Activated T-cell treated with anti-CD3 and anti-CD28 coated beads, Interleukin-2, amount 50 U/mL, for 24 hours (primary cell): ENCODE measurements at regions not wholly inside any gene's neighbourhood (a gene's known extent, or its start where the extent isn't known, plus 50 kb on each side); places are given as distances from the start of the nearest gene placed in this dataset.

ENCODE experiments used
- DNase-seq: peaks from one replicate; pipeline ENCODE4 v3.0.0-alpha.2; 2020
- H3K27ac Mint-ChIP-seq: 2 replicates; pipeline ENCODE4 v1.8.0; 2020; ENCODE audit warnings: mild to moderate bottlenecking, mixed read lengths
- H3K27me3 Mint-ChIP-seq: 2 replicates; pipeline ENCODE4 v1.8.0; 2020; ENCODE audit warnings: mixed read lengths
- H3K36me3 Mint-ChIP-seq: 2 replicates; pipeline ENCODE4 v1.8.0; 2020; ENCODE audit warnings: low read depth, mixed read lengths
- H3K4me1 Mint-ChIP-seq: 2 replicates; pipeline ENCODE4 v1.8.0; 2020; ENCODE audit warnings: low read depth, mixed read lengths
- H3K4me3 Mint-ChIP-seq: 2 replicates; pipeline ENCODE4 v1.8.0; 2020; ENCODE audit warnings: mild to moderate bottlenecking, moderate library complexity, mixed read lengths
- H3K9me3 Mint-ChIP-seq: 2 replicates; pipeline ENCODE4 v1.8.0; 2020; ENCODE audit warnings: mixed read lengths

GRCh38 chr2:145771525-145771924 lies 1251.6 kb upstream of the ZEB2 start:
- no peaks in the 10 kb centered on the region for H3K9me3 Mint-ChIP-seq
- H3K27me3 Mint-ChIP-seq = no peaks in the 10 kb centered on the region
- no peak for DNase-seq
- no peaks in the 10 kb centered on the region for H3K36me3 Mint-ChIP-seq
- no peak overlapping the region for H3K4me3 Mint-ChIP-seq
- H3K27ac Mint-ChIP-seq = no peak overlapping the region
- no peaks in the 10 kb centered on the region for H3K4me1 Mint-ChIP-seq

- no peaks in the 10 kb centered on the region for H3K36me3 Mint-ChIP-seq
- H3K9me3 Mint-ChIP-seq = no peaks in the 10 kb centered on the region
- no peaks in the 10 kb centered on the region for H3K4me1 Mint-ChIP-seq
- no peak overlapping the region for H3K4me3 Mint-ChIP-seq
- no peak for DNase-seq
- H3K27ac Mint-ChIP-seq = no peak overlapping the region
- H3K27me3 Mint-ChIP-seq = no peaks in the 10 kb centered on the region
Measured at GRCh38 chr2:145769011-145769716, 1249.2 kb upstream of the ZEB2 start.

GRCh38 chr2:145765874-145766273 lies 1246.0 kb upstream of the ZEB2 start:
- no peak for DNase-seq
- Mint-ChIP-seq H3K36me3 (no peaks in the 10 kb centered on the region), H3K27me3 (no peaks in the 10 kb centered on the region), H3K4me3 (no peak overlapping the region), H3K9me3 (no peaks in the 10 kb centered on the region), H3K27ac (no peak overlapping the region), H3K4me1 (no peaks in the 10 kb centered on the region)

- DNase-seq = no peak
Measured at GRCh38 chr2:145764631-145765030, 1244.7 kb upstream of the ZEB2 start.

DNA sequence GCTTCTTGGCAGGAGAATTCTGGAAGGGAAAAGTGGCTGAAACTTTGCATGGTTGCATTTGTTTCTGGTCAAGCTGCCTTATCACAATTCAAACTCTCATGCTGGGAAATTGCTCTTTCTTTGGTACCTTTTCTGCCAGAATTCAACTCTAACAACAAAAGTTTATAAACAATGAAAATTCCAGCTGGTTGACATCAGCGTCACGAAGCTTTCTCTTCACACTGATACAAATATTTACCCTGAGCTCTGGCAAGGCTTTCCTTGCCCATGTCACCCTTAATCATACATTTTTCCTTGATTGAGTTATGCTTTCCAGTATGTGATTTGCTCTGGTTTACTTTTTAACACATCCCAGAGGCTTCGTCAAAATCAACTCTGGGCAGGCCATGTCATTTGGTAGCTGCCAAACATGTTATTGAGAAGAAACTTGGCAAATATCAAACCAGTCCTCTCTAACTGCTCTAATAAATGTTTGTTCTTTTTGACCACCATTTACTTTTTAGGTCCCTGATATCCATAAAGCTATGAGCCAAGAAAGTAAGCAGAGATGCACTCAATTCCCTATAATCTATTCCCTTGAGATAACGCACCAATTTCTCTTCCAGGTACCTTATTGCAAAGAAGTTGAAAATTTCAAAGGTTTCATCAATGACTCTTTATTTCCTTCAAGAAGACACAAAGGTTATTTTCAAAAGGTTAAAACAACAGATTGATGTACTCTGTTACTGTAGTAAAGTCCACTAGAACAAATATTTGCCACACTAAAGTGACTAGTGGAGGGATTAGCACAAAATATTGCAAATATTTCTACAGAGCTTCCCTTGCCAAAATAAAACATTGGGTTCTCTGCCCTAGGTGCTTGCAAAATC lies 1241.1 kb upstream of the ZEB2 start:
- Mint-ChIP-seq H3K4me1 (no peaks in the 10 kb centered on the region), H3K4me3 (no peak overlapping the region), H3K9me3 (no peaks in the 10 kb centered on the region), H3K27ac (no peak overlapping the region), H3K36me3 (no peaks in the 10 kb centered on the region), H3K27me3 (no peaks in the 10 kb centered on the region)
- DNase-seq = no peak

More at GRCh38 chr2:145764631-145765030, 1244.7 kb upstream of the ZEB2 start:
- no peak overlapping the region for H3K4me3 Mint-ChIP-seq
- H3K4me1 Mint-ChIP-seq = no peaks in the 10 kb centered on the region
- no peaks in the 10 kb centered on the region for H3K9me3 Mint-ChIP-seq
- no peak overlapping the region for H3K27ac Mint-ChIP-seq
- no peaks in the 10 kb centered on the region for H3K36me3 Mint-ChIP-seq
- H3K27me3 Mint-ChIP-seq = no peaks in the 10 kb centered on the region

DNA sequence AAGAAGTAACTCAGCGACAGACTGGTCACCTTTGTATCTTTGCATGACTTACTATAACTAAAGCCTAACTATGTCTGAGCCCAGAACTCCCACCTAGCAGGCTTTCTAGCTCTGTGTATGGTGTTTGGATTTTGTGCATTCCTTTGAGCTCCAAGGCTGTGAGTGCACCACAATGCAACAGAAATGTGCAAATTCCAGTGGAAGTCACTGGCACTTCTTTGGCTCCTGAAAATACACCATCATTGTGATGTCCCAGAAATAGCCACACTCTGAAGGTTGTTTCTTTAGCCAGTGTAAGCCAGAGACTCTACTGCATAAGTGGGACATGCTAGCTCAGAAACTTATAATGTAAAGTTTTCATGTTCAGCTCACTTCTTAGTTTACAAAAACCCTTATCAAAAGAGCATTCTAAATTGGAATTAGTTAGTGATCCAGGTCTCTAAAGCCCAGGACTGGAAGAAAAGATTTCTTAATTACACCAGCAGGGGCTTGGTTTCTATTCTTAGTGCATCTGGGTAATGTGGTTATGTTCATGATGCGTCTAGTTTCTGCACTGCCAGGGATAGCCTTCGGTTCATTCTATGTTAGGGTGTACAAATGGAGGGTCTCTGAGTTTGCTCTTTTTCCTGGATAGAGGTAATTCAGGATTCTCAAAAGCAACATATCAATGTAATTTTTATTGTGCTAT lies 1239.5 kb upstream of the ZEB2 start:
- Mint-ChIP-seq H3K27me3 (no peaks in the 10 kb centered on the region), H3K4me1 (no peaks in the 10 kb centered on the region), H3K4me3 (no peak overlapping the region), H3K36me3 (no peaks in the 10 kb centered on the region), H3K27ac (no peak overlapping the region), H3K9me3 (no peaks in the 10 kb centered on the region)
- no peak for DNase-seq

DNA sequence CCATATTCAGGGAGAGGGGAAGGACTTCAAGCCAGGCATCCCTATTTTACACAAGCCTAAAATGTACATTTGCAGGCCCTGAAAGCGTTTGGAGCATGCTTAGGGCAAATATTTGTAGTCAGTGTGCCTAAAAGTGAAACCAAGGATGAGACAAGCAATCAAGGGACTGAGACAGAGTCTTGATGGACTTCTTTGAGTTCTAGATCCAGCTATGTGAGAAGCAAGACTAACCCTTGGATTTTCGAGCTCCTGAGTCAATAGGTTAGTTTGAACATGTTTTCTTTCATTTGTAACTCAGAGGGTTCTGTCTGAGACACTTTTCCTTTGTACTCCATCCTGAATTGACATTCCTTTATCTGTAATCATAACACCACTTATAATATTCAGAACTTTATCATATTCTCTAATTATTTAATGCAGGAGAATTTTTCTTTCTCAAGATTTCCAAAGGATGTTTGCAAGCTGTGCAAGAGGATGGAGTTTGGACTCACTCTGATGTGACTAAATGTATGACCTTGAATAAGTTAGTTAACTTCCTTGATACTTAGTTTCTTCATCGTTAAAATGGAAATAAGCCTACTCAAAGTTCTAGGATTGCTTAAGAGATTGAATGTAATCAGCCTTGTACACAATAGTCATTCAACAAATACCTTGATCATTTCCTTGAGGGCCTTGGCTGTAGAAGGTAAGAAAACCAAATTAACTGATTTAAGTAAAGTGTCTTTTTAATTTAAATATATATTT lies 1237.8 kb upstream of the ZEB2 start:
- H3K27me3 Mint-ChIP-seq = peaks cover 3% of the 10 kb centered on the region
- H3K36me3 Mint-ChIP-seq = no peaks in the 10 kb centered on the region
- H3K27ac Mint-ChIP-seq = no peak overlapping the region
- H3K4me1 Mint-ChIP-seq = no peaks in the 10 kb centered on the region
- no peaks in the 10 kb centered on the region for H3K9me3 Mint-ChIP-seq
- DNase-seq = no peak
- H3K4me3 Mint-ChIP-seq = no peak overlapping the region

DNA sequence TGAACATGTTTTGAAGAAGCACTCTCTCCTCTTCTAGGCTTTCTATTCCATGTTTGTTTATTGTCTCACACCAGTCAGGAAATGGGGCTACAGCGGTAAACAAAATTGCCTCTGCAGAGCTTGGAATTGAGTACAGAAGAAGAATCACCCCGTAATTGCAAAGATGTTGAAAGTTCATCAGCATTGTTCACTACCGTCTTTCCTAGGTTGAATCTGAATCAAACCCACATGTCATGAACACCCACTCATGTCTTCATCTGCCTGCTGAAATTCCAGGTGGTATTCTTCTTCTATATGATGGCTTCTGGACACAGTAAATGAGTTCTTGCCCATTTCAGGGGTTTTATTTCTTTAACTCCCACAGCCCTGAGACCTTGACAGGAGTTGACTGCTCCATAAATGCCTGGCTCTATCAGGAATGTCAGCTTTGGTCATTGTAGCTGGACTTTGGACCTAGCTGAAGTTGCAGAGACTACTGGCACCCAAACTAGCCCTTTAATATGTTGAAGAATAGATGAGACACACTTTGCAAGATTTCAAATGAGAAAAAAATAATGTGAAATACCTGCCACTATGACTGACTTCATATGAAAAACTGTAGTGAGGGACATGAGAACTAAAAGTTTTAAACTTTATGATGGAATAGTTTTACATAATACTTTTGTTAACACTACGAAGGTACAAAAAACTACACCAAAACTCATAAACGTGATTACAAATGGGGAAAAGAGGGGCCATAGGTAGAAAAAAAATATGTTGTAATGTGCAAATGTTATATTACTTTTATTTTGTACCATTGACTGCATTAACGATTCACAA lies 1235.3 kb upstream of the ZEB2 start:
- H3K27ac Mint-ChIP-seq = no peak overlapping the region
- H3K27me3 Mint-ChIP-seq = peaks cover 3% of the 10 kb centered on the region
- H3K4me1 Mint-ChIP-seq = peaks cover 10% of the 10 kb centered on the region
- no peaks in the 10 kb centered on the region for H3K36me3 Mint-ChIP-seq
- H3K4me3 Mint-ChIP-seq = no peak overlapping the region
- H3K9me3 Mint-ChIP-seq = no peaks in the 10 kb centered on the region
- no peak for DNase-seq

DNA sequence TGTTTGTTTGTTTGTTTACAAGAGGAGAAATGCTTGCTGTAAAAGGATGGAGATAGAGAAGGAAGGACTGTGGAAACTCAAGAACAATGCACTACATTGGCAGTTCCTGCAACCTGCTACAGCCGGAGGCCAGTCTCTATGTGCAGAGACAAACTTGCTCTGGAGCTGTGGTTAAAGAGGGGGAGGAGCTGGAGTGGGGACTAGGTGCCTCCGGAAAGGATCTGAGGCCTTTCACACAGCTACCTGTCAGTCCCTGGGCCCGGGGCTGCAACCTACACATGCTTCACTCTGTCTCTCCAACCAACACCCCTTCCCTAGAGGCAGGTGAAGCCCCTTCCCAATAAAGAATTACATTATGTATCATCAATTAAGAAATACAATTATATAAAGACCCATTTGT lies 1234.0 kb upstream of the ZEB2 start:
- DNase-seq = no peak
- H3K4me1 Mint-ChIP-seq = peaks cover 13% of the 10 kb centered on the region
- no peaks in the 10 kb centered on the region for H3K36me3 Mint-ChIP-seq
- H3K9me3 Mint-ChIP-seq = no peaks in the 10 kb centered on the region
- peaks cover 3% of the 10 kb centered on the region for H3K27me3 Mint-ChIP-seq
- H3K27ac Mint-ChIP-seq = no peak overlapping the region
- H3K4me3 Mint-ChIP-seq = no peak overlapping the region

GRCh38 chr2:145753041-145753608 lies 1233.2 kb upstream of the ZEB2 start:
- Mint-ChIP-seq H3K4me1 (peaks cover 13% of the 10 kb centered on the region), H3K9me3 (no peaks in the 10 kb centered on the region), H3K27me3 (peaks cover 3% of the 10 kb centered on the region), H3K27ac (no peak overlapping the region), H3K4me3 (no peak overlapping the region), H3K36me3 (no peaks in the 10 kb centered on the region)
- no peak for DNase-seq

GRCh38 chr2:145752091-145752806 lies 1232.3 kb upstream of the ZEB2 start:
- no peak for DNase-seq
- Mint-ChIP-seq H3K36me3 (no peaks in the 10 kb centered on the region), H3K9me3 (no peaks in the 10 kb centered on the region), H3K27me3 (peaks cover 3% of the 10 kb centered on the region), H3K4me1 (peaks cover 14% of the 10 kb centered on the region), H3K4me3 (no peak overlapping the region), H3K27ac (no peak overlapping the region)

DNA sequence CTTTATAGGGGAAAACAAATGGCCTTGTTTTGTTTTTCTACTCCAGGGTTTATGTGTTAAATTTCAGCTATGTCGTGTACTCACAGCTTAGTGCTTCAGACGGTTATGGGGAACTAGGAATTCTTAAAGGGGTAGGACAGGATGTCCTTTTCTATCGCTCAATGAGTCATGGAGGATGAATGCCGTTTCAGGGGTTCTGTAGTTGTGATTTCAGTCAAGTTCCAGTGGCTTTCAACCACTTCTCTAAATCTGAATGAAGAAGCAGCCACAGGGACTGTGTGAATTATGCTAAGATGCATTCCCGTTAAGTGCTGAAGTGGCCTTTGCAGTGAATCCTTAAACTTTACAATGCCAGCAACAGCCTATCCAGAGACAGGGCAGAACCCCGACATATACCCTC lies 1231.7 kb upstream of the ZEB2 start:
- DNase-seq = no peak
- Mint-ChIP-seq H3K9me3 (no peaks in the 10 kb centered on the region), H3K36me3 (no peaks in the 10 kb centered on the region), H3K4me1 (peaks cover 14% of the 10 kb centered on the region), H3K27ac (no peak overlapping the region), H3K27me3 (peaks cover 3% of the 10 kb centered on the region), H3K4me3 (no peak overlapping the region)

GRCh38 chr2:145751155-145751554 lies 1231.2 kb upstream of the ZEB2 start:
- H3K4me1 Mint-ChIP-seq = peaks cover 16% of the 10 kb centered on the region
- H3K27me3 Mint-ChIP-seq = peaks cover 6% of the 10 kb centered on the region
- DNase-seq = no peak
- H3K9me3 Mint-ChIP-seq = no peaks in the 10 kb centered on the region
- no peak overlapping the region for H3K4me3 Mint-ChIP-seq
- no peaks in the 10 kb centered on the region for H3K36me3 Mint-ChIP-seq
- no peak overlapping the region for H3K27ac Mint-ChIP-seq
